ENCODE measurements at regions not wholly inside any gene's neighbourhood (a gene's known extent, or its start where the extent isn't known, plus 50 kb on each side); places are given as distances from the start of the nearest gene placed in this dataset.

DNA sequence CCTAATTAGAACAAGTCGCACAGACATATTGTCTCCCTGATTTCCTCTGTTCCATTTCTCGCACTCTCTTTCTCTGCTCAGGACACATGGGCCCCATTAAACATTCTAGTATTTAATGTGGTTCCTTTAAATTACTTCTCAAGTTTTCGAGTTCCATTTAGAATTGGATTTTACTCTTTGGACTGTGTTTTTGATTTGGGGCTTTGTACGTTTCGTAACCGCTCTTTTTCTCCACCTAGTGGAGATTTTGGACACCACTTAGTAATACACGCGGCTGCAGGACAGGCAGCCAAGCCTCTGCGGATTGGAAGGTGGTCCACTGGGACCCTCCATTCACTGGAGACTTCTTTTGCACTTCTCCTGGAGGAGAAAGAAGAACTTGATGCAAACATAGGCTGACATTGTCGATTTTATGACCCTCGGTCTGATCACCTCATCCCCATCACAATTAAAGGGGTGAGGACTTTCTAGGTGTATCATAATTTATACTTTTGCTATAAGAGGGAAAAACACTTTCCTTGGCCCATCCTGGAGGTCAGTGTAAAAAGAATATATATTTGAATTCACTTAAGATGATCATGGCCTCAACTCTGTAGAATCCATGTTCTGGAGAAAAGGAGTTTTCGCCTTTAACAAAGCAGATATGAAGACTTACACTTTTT, 85.7 kb downstream of the NOG start (continued):
- TF ChIP-seq CBX2 (IDR thresholded peaks at IDR 0.05; ENCODE audit: borderline replicate concordance, low read depth) (no peak), ZFP36 (IDR thresholded peaks at IDR 0.05; ENCODE audit: borderline replicate concordance, partially characterized antibody) (no peak), TFCP2L1 (CRISPR knock-in tag; IDR thresholded peaks at IDR 0.05) (no peak), JUNB (IDR thresholded peaks at IDR 0.05) (no peak), ZNF302 (CRISPR knock-in tag; IDR thresholded peaks at IDR 0.05) (no peak), EHMT2 (IDR thresholded peaks at IDR 0.05; ENCODE audit: low read depth) (no peak), HOXB5 (CRISPR knock-in tag; IDR thresholded peaks at IDR 0.05) (no peak), HEYL (CRISPR knock-in tag; IDR thresholded peaks at IDR 0.05) (no peak), HOXB13 (CRISPR knock-in tag; IDR thresholded peaks at IDR 0.05; ENCODE audit: low read depth) (no peak), MAZ (IDR thresholded peaks at IDR 0.05; ENCODE audit: borderline replicate concordance, low read depth, low read length) (no peak), RAD21 (conservative IDR thresholded peaks at IDR 0.05 in 1 of 2, IDR thresholded peaks at IDR 0.05 in 1 of 2) (peak; percentile 54 to 61), GATA3 (IDR thresholded peaks at IDR 0.05; ENCODE audit: borderline replicate concordance) (no peak), PHF8 (IDR thresholded peaks at IDR 0.05; ENCODE audit: borderline replicate concordance, low read depth) (no peak), BHLHE40 (IDR thresholded peaks at IDR 0.05; ENCODE audit: low read depth, low read length) (no peak), CEBPB (IDR thresholded peaks at IDR 0.05) (peak in 1 of 2 experiments; percentile 72; a peak in 3 of 4 replicates), MYC (IDR thresholded peaks at IDR 0.05; ENCODE audit: borderline replicate concordance, low read length) (no peak), SMC3 (IDR thresholded peaks at IDR 0.05) (peak; percentile 64), CHD2 (IDR thresholded peaks at IDR 0.05; ENCODE audit: low read length, partially characterized antibody) (no peak), EHF (CRISPR knock-in tag; IDR thresholded peaks at IDR 0.05) (no peak), ESRRA (IDR thresholded peaks at IDR 0.05; ENCODE audit: borderline replicate concordance, low read length) (no peak), TP53 (CRISPR knock-in tag; IDR thresholded peaks at IDR 0.05) (no peak), NPAS2 (CRISPR knock-in tag; IDR thresholded peaks at IDR 0.05; ENCODE audit: borderline replicate concordance) (no peak), FOSB (CRISPR knock-in tag; IDR thresholded peaks at IDR 0.05) (no peak), HOXA7 (CRISPR knock-in tag; IDR thresholded peaks at IDR 0.05) (no peak)
- TF ChIP-seq, protein P1, sequence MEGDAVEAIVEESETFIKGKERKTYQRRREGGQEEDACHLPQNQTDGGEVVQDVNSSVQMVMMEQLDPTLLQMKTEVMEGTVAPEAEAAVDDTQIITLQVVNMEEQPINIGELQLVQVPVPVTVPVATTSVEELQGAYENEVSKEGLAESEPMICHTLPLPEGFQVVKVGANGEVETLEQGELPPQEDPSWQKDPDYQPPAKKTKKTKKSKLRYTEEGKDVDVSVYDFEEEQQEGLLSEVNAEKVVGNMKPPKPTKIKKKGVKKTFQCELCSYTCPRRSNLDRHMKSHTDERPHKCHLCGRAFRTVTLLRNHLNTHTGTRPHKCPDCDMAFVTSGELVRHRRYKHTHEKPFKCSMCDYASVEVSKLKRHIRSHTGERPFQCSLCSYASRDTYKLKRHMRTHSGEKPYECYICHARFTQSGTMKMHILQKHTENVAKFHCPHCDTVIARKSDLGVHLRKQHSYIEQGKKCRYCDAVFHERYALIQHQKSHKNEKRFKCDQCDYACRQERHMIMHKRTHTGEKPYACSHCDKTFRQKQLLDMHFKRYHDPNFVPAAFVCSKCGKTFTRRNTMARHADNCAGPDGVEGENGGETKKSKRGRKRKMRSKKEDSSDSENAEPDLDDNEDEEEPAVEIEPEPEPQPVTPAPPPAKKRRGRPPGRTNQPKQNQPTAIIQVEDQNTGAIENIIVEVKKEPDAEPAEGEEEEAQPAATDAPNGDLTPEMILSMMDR (IDR thresholded peaks at IDR 0.05) = peak; percentile 66
- TF ChIP-seq, protein P2, sequence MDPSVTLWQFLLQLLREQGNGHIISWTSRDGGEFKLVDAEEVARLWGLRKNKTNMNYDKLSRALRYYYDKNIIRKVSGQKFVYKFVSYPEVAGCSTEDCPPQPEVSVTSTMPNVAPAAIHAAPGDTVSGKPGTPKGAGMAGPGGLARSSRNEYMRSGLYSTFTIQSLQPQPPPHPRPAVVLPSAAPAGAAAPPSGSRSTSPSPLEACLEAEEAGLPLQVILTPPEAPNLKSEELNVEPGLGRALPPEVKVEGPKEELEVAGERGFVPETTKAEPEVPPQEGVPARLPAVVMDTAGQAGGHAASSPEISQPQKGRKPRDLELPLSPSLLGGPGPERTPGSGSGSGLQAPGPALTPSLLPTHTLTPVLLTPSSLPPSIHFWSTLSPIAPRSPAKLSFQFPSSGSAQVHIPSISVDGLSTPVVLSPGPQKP (IDR thresholded peaks at IDR 0.05; ENCODE audit: low read depth, low read length) = no peak
- TF ChIP-seq, protein P3, sequence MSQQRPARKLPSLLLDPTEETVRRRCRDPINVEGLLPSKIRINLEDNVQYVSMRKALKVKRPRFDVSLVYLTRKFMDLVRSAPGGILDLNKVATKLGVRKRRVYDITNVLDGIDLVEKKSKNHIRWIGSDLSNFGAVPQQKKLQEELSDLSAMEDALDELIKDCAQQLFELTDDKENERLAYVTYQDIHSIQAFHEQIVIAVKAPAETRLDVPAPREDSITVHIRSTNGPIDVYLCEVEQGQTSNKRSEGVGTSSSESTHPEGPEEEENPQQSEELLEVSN (IDR thresholded peaks at IDR 0.05; ENCODE audit: borderline replicate concordance, low read depth) = no peak
- TF ChIP-seq, protein P4, sequence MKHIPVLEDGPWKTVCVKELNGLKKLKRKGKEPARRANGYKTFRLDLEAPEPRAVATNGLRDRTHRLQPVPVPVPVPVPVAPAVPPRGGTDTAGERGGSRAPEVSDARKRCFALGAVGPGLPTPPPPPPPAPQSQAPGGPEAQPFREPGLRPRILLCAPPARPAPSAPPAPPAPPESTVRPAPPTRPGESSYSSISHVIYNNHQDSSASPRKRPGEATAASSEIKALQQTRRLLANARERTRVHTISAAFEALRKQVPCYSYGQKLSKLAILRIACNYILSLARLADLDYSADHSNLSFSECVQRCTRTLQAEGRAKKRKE (CRISPR knock-in tag; IDR thresholded peaks at IDR 0.05; ENCODE audit: low read depth) = no peak
